Activated CD4-positive, alpha-beta T cell treated with anti-CD3 and anti-CD28 coated beads, Interleukin-2, amount 10 ng/mL, durations not matched to agents 24 days and 14 days (primary cell): ENCODE measurements at regions not wholly inside any gene's neighbourhood (a gene's known extent, or its start where the extent isn't known, plus 50 kb on each side); places are given as distances from the start of the nearest gene placed in this dataset.
"Not testable (repeated sequence)": the region's sequence is repeated elsewhere in the genome, so short reads cannot be mapped to it uniquely, and the experiment has no call there.

Experiments used
- DNase-seq: peaks from one replicate; pipeline ENCODE4 v3.0.0; 2022
- H3K27ac Mint-ChIP-seq: one replicate; pipeline ENCODE4 v1.8.0; 2022; ENCODE audit warnings: mild to moderate bottlenecking, mixed read lengths
- H3K27me3 Mint-ChIP-seq: one replicate; pipeline ENCODE4 v1.8.0; 2022; ENCODE audit warnings: mixed read lengths
- H3K36me3 Mint-ChIP-seq: one replicate; pipeline ENCODE4 v1.8.0; 2022; ENCODE audit warnings: low read depth, mild to moderate bottlenecking, mixed read lengths
- H3K4me1 Mint-ChIP-seq: one replicate; pipeline ENCODE4 v1.8.0; 2021; ENCODE audit warnings: mixed read lengths
- H3K4me3 Mint-ChIP-seq: one replicate; pipeline ENCODE4 v1.8.0; 2022; ENCODE audit warnings: mild to moderate bottlenecking, moderate library complexity, mixed read lengths
- H3K9me3 Mint-ChIP-seq: one replicate; pipeline ENCODE4 v1.8.0; 2021; ENCODE audit warnings: mixed read lengths
- intact Hi-C: fragments of 100-400 bp; cut with micrococcal nuclease; formaldehyde crosslinking; loops from one replicate; pipeline ENCODE4 v1.15.1; 2023

DNA sequence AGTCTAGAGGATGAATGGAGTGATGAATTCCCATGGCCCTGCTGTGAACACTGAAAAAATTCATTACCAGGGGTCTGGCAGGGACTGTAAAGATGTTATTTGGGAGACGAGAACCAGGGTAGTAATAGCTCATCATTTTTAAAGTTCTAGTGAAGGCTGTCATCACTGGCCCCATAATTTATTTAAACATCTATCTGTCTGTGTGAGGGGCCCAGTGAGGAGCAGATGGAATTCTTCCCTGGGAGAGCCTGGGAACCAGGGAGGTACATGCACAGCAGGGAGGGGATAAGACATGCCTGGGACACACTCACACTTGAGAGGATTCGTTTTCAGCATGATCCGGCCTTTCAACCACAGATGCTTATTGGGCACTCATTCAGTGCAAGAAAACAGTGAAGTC, 162.0 kb downstream of the PDGFRA start:
- Mint-ChIP-seq H3K9me3 (no peaks in the 10 kb centered on the region), H3K27ac (no peak overlapping the region), H3K36me3 (no peaks in the 10 kb centered on the region), H3K27me3 (no peaks in the 10 kb centered on the region), H3K4me1 (no peaks in the 10 kb centered on the region), H3K4me3 (no peak overlapping the region)
- intact Hi-C loops = no loop called here
- DNase-seq = no peak

GRCh38 chr4:54392479-54392878, 163.4 kb downstream of the PDGFRA start:
- H3K4me1 Mint-ChIP-seq = no peaks in the 10 kb centered on the region
- H3K36me3 Mint-ChIP-seq = no peaks in the 10 kb centered on the region
- no peaks in the 10 kb centered on the region for H3K27me3 Mint-ChIP-seq
- no peak for DNase-seq
- no peaks in the 10 kb centered on the region for H3K9me3 Mint-ChIP-seq
- intact Hi-C loops = no loop called here
- no peak overlapping the region for H3K4me3 Mint-ChIP-seq
- H3K27ac Mint-ChIP-seq = no peak overlapping the region

DNA sequence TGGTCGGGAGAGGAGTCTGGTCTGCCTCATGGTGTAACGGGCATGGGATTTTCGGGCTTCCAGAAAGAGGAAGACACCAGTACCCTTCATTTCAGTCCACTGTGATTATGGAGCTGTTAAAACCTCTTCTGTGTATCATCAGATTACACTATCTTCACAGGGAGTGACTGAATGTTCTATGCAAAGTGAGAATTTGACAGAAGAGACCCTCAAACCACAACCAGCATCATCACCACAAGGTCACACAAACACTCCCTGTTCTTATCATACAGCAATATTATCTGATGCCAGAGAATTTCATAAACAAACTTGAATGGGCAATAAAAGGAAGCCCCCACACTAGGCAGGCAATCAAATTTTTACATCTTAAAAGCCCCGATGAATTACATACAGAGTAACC, 164.2 kb downstream of the PDGFRA start:
- intact Hi-C loops = no loop called here
- Mint-ChIP-seq H3K36me3 (no peaks in the 10 kb centered on the region), H3K4me1 (no peaks in the 10 kb centered on the region), H3K4me3 (no peak overlapping the region), H3K9me3 (no peaks in the 10 kb centered on the region), H3K27me3 (no peaks in the 10 kb centered on the region), H3K27ac (no peak overlapping the region)
- no peak for DNase-seq

- intact Hi-C loops = no loop called here
- no peaks in the 10 kb centered on the region for H3K9me3 Mint-ChIP-seq
- no peaks in the 10 kb centered on the region for H3K27me3 Mint-ChIP-seq
- DNase-seq = no peak
- H3K27ac Mint-ChIP-seq = no peak overlapping the region
- no peaks in the 10 kb centered on the region for H3K4me1 Mint-ChIP-seq
- H3K4me3 Mint-ChIP-seq = no peak overlapping the region
- H3K36me3 Mint-ChIP-seq = no peaks in the 10 kb centered on the region
These were observed 166.0 kb downstream of the PDGFRA start for GRCh38 chr4:54395013-54395527.

GRCh38 chr4:54400188-54400587, 171.1 kb downstream of the PDGFRA start:
- H3K4me3 Mint-ChIP-seq = no peak overlapping the region
- no peak overlapping the region for H3K27ac Mint-ChIP-seq
- H3K4me1 Mint-ChIP-seq = no peaks in the 10 kb centered on the region
- no peaks in the 10 kb centered on the region for H3K9me3 Mint-ChIP-seq
- intact Hi-C loops = no loop called here
- H3K27me3 Mint-ChIP-seq = no peaks in the 10 kb centered on the region
- no peaks in the 10 kb centered on the region for H3K36me3 Mint-ChIP-seq
- DNase-seq = no peak

GRCh38 chr4:54400802-54401201, 171.7 kb downstream of the PDGFRA start:
- intact Hi-C loops = no loop called here
- no peaks in the 10 kb centered on the region for H3K4me1 Mint-ChIP-seq
- H3K27me3 Mint-ChIP-seq = no peaks in the 10 kb centered on the region
- H3K27ac Mint-ChIP-seq = no peak overlapping the region
- no peak for DNase-seq
- no peaks in the 10 kb centered on the region for H3K36me3 Mint-ChIP-seq
- no peak overlapping the region for H3K4me3 Mint-ChIP-seq
- H3K9me3 Mint-ChIP-seq = no peaks in the 10 kb centered on the region

GRCh38 chr4:54402880-54403480, 173.9 kb downstream of the PDGFRA start:
- Mint-ChIP-seq H3K4me1 (no peaks in the 10 kb centered on the region), H3K4me3 (no peak overlapping the region), H3K27me3 (no peaks in the 10 kb centered on the region), H3K9me3 (no peaks in the 10 kb centered on the region), H3K36me3 (no peaks in the 10 kb centered on the region), H3K27ac (no peak overlapping the region)
- DNase-seq = no peak
- intact Hi-C loops = no loop called here

DNA sequence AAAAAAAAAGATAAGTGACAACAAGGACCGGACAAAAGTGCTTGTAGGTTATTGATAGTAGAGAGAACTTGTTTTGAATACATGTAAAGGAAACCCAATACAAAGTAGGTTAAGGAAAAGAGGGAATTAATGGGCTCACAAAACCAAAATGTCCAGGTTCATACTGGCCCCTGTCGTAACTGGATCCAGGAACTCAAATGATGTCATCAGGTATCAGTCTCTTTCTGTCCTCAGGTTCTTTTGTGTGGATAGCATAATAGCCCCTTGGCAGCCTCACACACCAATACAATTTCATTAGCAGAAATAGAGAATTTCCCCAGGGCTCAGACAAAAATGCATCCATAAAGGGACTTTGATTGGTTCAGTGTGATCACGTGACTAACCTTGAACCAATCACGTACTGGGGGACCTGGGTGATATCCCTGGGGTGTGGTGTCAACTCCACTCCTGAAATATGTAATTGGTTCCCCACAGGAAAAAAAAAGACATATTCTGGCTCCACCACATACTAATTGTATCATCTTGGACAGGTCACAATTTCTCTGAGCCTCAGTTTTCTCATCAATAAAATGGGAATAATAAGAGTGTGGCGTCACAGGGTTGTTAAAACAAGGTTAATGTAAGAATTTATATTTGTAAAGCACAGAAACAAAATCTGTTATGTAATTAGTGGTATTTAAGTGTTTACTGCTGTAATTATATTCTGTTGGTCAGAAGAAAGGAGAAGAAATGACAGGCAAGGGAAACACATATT, 174.8 kb downstream of the PDGFRA start:
- no peak for DNase-seq
- no peaks in the 10 kb centered on the region for H3K36me3 Mint-ChIP-seq
- no peaks in the 10 kb centered on the region for H3K9me3 Mint-ChIP-seq
- no peaks in the 10 kb centered on the region for H3K27me3 Mint-ChIP-seq
- intact Hi-C loops = no loop called here
- no peak overlapping the region for H3K4me3 Mint-ChIP-seq
- no peaks in the 10 kb centered on the region for H3K4me1 Mint-ChIP-seq
- no peak overlapping the region for H3K27ac Mint-ChIP-seq

GRCh38 chr4:54409270-54409817, 180.3 kb downstream of the PDGFRA start:
- H3K36me3 Mint-ChIP-seq, intact Hi-C loops, H3K27ac Mint-ChIP-seq, DNase-seq, H3K4me3 Mint-ChIP-seq, H3K4me1 Mint-ChIP-seq, H3K9me3 Mint-ChIP-seq, H3K27me3 Mint-ChIP-seq: not testable (repeated sequence)

- no peak overlapping the region for H3K4me3 Mint-ChIP-seq
- DNase-seq = no peak
- H3K27ac Mint-ChIP-seq = no peak overlapping the region
- H3K36me3 Mint-ChIP-seq = no peaks in the 10 kb centered on the region
- H3K9me3 Mint-ChIP-seq = no peaks in the 10 kb centered on the region
- intact Hi-C loops = no loop called here
- H3K4me1 Mint-ChIP-seq = no peaks in the 10 kb centered on the region
- H3K27me3 Mint-ChIP-seq = no peaks in the 10 kb centered on the region
These were observed 185.5 kb downstream of the PDGFRA start for GRCh38 chr4:54414545-54414944.

- Mint-ChIP-seq H3K4me1 (no peaks in the 10 kb centered on the region), H3K36me3 (no peaks in the 10 kb centered on the region), H3K27ac (no peak overlapping the region), H3K9me3 (peaks cover 4% of the 10 kb centered on the region), H3K27me3 (no peaks in the 10 kb centered on the region), H3K4me3 (no peak overlapping the region)
- no peak for DNase-seq
- intact Hi-C loops = no loop called here
These were observed 188.4 kb downstream of the PDGFRA start for GRCh38 chr4:54417476-54417875.

GRCh38 chr4:54418468-54418867, 189.4 kb downstream of the PDGFRA start:
- no peak for DNase-seq
- Mint-ChIP-seq H3K4me3 (no peak overlapping the region), H3K36me3 (no peaks in the 10 kb centered on the region), H3K27ac (no peak overlapping the region), H3K27me3 (no peaks in the 10 kb centered on the region), H3K9me3 (peaks cover 4% of the 10 kb centered on the region), H3K4me1 (no peaks in the 10 kb centered on the region)
- intact Hi-C loops = no loop called here

DNA sequence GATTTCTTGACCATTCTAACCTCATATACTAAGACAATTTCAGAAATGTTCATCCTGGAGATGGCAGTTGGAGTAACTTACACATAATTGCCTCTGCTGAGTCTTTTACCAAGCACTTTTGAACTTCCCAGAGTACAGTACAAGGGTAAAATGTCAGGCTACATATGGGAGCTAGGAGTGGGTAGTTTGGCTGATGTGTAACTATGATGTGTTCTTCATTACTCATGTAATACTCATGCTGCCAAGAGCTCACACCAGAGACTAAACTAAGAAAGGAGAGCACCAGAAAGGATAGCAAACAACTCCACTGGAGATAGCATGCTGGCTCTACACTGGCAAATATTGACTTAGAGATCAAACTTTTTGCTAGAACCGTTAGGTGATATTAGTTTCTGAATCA, 194.0 kb downstream of the PDGFRA start:
- Mint-ChIP-seq H3K36me3 (no peaks in the 10 kb centered on the region), H3K4me3 (no peak overlapping the region), H3K27ac (no peak overlapping the region), H3K27me3 (peaks cover 3% of the 10 kb centered on the region), H3K4me1 (no peaks in the 10 kb centered on the region), H3K9me3 (peaks cover 4% of the 10 kb centered on the region)
- DNase-seq = no peak
- intact Hi-C loops = no loop called here

- no peaks in the 10 kb centered on the region for H3K9me3 Mint-ChIP-seq
- H3K27me3 Mint-ChIP-seq = peaks cover 3% of the 10 kb centered on the region
- H3K4me3 Mint-ChIP-seq = no peak overlapping the region
- DNase-seq = no peak
- H3K27ac Mint-ChIP-seq = no peak overlapping the region
- intact Hi-C loops = no loop called here
- no peaks in the 10 kb centered on the region for H3K4me1 Mint-ChIP-seq
- no peaks in the 10 kb centered on the region for H3K36me3 Mint-ChIP-seq
These were observed 198.7 kb downstream of the PDGFRA start for GRCh38 chr4:54427826-54428225.
